IMR-90 (cell line): ENCODE measurements at regions not wholly inside any gene's neighbourhood (a gene's known extent, or its start where the extent isn't known, plus 50 kb on each side); places are given as distances from the start of the nearest gene placed in this dataset.
"Not testable (repeated sequence)": the region's sequence is repeated elsewhere in the genome, so short reads cannot be mapped to it uniquely, and the experiment has no call there.

ENCODE experiments used
- ATAC-seq: fragments of 200-7000 bp; cut with Tn5 transposase; 2 replicates; pipeline ENCODE4 v1.9.1; 2020; ENCODE audit warnings: low read depth, mild to moderate bottlenecking, moderate library complexity
- BruUV-seq: library from RNA; stranded (reverse); fragments of 400-500 nt; replicated peaks from 2 replicates; lab custom pipeline; 2021; lab: Mats Ljungman, UMichigan
- CTCF ChIA-PET: fragments of 300-600 bp; formaldehyde crosslinking; extraction: SDS; loops from one replicate; lab custom pipeline; 2021; ENCODE audit warnings: antibody characterized with exemption; lab: Yijun Ruan, JAX
- POLR2A ChIA-PET: fragments of 300-600 bp; sonication (Branson Sonifier 250); formaldehyde crosslinking; loops from one replicate; lab custom pipeline; 2022; ENCODE audit warnings: antibody characterized with exemption; ENCODE audit not compliant: unreplicated experiment; lab: Charles Lee
- DNase-seq: peaks from one replicate; pipeline ENCODE4 v3.0.0; 2013
- H2AFZ ChIP-seq: replicated peaks from 2 replicates; pipeline ENCODE3; 2013; ENCODE audit warnings: low read length, mild to moderate bottlenecking; ENCODE audit not compliant: poor library complexity
- H2AK5ac ChIP-seq: 2 replicates; pipeline ENCODE4 v1.6.1; 2013; ENCODE audit warnings: low read depth, low read length, inconsistent platforms
- H2AK9ac ChIP-seq: replicated peaks from 2 replicates; pipeline ENCODE3; 2013; ENCODE audit warnings: mild to moderate bottlenecking, low read depth, low read length, moderate library complexity; ENCODE audit not compliant: poor library complexity
- H2BK120ac ChIP-seq: 2 replicates; pipeline ENCODE4 v1.6.1; 2013; ENCODE audit warnings: low read depth, low read length, inconsistent platforms
- H2BK15ac ChIP-seq: 3 replicates; pipeline ENCODE4 v1.6.1; 2013; ENCODE audit warnings: low read depth, low read length, inconsistent platforms
- H2BK20ac ChIP-seq: 2 replicates; pipeline ENCODE4 v1.6.1; 2013; ENCODE audit warnings: low read depth, mild to moderate bottlenecking, inconsistent platforms, low read length, moderate library complexity
- H2BK5ac ChIP-seq: 2 replicates; pipeline ENCODE4 v1.6.1; 2013; ENCODE audit warnings: mild to moderate bottlenecking, low read depth, low read length, inconsistent platforms; ENCODE audit not compliant: poor library complexity, severe bottlenecking
- H3K14ac ChIP-seq: replicated peaks from 2 replicates; pipeline ENCODE4 v1.6.1; 2013; ENCODE audit warnings: low read depth, low read length, inconsistent platforms
- H3K18ac ChIP-seq: 2 replicates; pipeline ENCODE4 v1.6.1; 2013; ENCODE audit warnings: low read depth, low read length, control low read depth
- H3K23ac ChIP-seq: 2 replicates; pipeline ENCODE4 v1.6.1; 2013; ENCODE audit warnings: low read depth, low read length, inconsistent platforms
- H3K27ac ChIP-seq: 2 replicates; pipeline ENCODE4 v1.5.1; 2013; ENCODE audit warnings: mild to moderate bottlenecking, control low read depth, low read length; ENCODE audit not compliant: insufficient read depth
- H3K27me3 ChIP-seq: 2 replicates; pipeline ENCODE4 v1.6.1; 2013; ENCODE audit warnings: low read length; ENCODE audit not compliant: control insufficient read depth, insufficient read depth
- H3K36me3 ChIP-seq: 2 replicates; pipeline ENCODE4 v1.6.1; 2013; ENCODE audit warnings: low read length, mixed read lengths; ENCODE audit not compliant: control insufficient read depth, insufficient read depth
- H3K4ac ChIP-seq: 2 replicates; pipeline ENCODE4 v1.6.1; 2013; ENCODE audit warnings: low read depth, low read length, inconsistent platforms
- H3K4me1 ChIP-seq: 2 replicates; pipeline ENCODE4 v1.6.1; 2013; ENCODE audit warnings: low read length, mixed read lengths; ENCODE audit not compliant: control insufficient read depth, insufficient read depth
- H3K4me2 ChIP-seq: 2 replicates; pipeline ENCODE4 v1.6.1; 2013; ENCODE audit warnings: low read depth, mild to moderate bottlenecking, control low read depth, low read length, moderate library complexity
- H3K4me3 ChIP-seq: 2 replicates; pipeline ENCODE4 v1.5.1; 2013; ENCODE audit warnings: low read depth, mild to moderate bottlenecking, control low read depth, low read length, moderate library complexity; ENCODE audit not compliant: insufficient read depth
- H3K56ac ChIP-seq: 2 replicates; pipeline ENCODE4 v1.6.1; 2013; ENCODE audit warnings: low read length, inconsistent platforms; ENCODE audit not compliant: insufficient read depth; ENCODE audit errors: extremely low read depth
- H3K79me1 ChIP-seq, 2 experiments: 2 replicates each; pipeline ENCODE4 v1.6.1; 2013; ENCODE audit warnings: low read length in 2 of 2, inconsistent platforms in 1 of 2, low read depth in 1 of 2
- H3K9ac ChIP-seq: 2 replicates; pipeline ENCODE4 v1.6.1; 2013; ENCODE audit warnings: low read depth, low read length, control low read depth
- H3K9me1 ChIP-seq: 2 replicates; pipeline ENCODE4 v1.6.1; 2013; ENCODE audit warnings: low read length, inconsistent platforms; ENCODE audit not compliant: insufficient read depth
- H3K9me3 ChIP-seq: 2 replicates; pipeline ENCODE4 v1.6.1; 2013; ENCODE audit warnings: low read length; ENCODE audit not compliant: control insufficient read depth, insufficient read depth
- H4K20me1 ChIP-seq: 2 replicates; pipeline ENCODE4 v1.6.1; 2013; ENCODE audit warnings: low read length, inconsistent platforms; ENCODE audit not compliant: insufficient read depth
- H4K5ac ChIP-seq: 2 replicates; pipeline ENCODE4 v1.6.1; 2013; ENCODE audit warnings: mild to moderate bottlenecking, low read depth, low read length, control low read depth
- H4K8ac ChIP-seq, 2 experiments: 2 replicates each; pipeline ENCODE4 v1.6.1; 2013; ENCODE audit warnings: low read depth in 2 of 2, low read length in 2 of 2, control low read depth in 1 of 2, inconsistent platforms in 1 of 2
- H4K91ac ChIP-seq: 2 replicates; pipeline ENCODE4 v1.6.1; 2013; ENCODE audit warnings: low read depth, low read length, inconsistent platforms; ENCODE audit not compliant: insufficient read depth
- BHLHE40 ChIP-seq: fragments of 150-350 bp; IDR thresholded peaks from 2 replicates; pipeline ENCODE4 v1.6.1; 2016; ENCODE audit warnings: mild to moderate bottlenecking, low read depth, low read length
- WGBS, 2 experiments: methylation state at CpG; one replicate each; pipeline versions ENCODE4 v1.1.5 to v1.1.7; 2013; ENCODE audit warnings: missing lambda C conversion rate in 2 of 2; ENCODE audit not compliant: insufficient read length in 1 of 2; ENCODE audit errors: extremely low coverage in 2 of 2; 5-methylcytosine and 5-hydroxymethylcytosine counted together
- dilution Hi-C: fragments of 300-500 bp; cut with HindIII; formaldehyde crosslinking; loops from one replicate; pipeline ENCODE4 v1.14.3; 2018; ENCODE audit warnings: low sequenced_read_pairs; ENCODE audit not compliant: unreplicated experiment
- in situ Hi-C: fragments of 300-500 bp; cut with MboI; formaldehyde crosslinking; loops from 3 replicates; pipeline ENCODE4 v1.14.3; 2019; ENCODE audit warnings: low sequenced_read_pairs, inconsistent platforms, mixed read lengths
- intact Hi-C: fragments of 100-400 bp; cut with micrococcal nuclease; formaldehyde crosslinking; loops from 2 replicates; pipeline ENCODE4 v1.10.0; 2022

DNA sequence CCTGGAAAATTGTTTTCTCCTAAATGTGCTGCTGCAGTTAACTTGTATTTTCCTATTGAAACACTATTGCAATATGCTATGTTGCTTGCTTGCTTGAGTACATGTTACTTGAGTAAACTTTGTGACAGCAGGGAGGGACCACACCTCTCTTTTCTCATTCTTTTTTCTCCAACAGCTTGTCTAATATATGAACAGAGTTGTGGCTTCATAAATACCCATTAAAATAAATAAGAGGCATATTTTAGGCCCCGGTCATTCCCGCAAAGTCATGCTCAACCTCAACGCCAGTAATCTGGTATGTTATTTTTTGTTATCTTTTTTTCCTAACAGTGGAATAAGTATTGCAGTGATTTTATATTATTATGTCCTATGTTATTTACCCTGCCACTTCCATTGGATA is 2408.6 kb downstream of the ARAP2 start:
- peak overlapping the region; percentile 57; the same call in 1 of the 2 replicates for H3K4me2 ChIP-seq
- H3K4me1 ChIP-seq, H2AK9ac ChIP-seq, H2BK15ac ChIP-seq, H4K20me1 ChIP-seq, dilution Hi-C loops, H4K91ac ChIP-seq, H3K23ac ChIP-seq, H2AFZ ChIP-seq, POLR2A ChIA-PET, CTCF ChIA-PET, in situ Hi-C loops, H2AK5ac ChIP-seq, BruUV-seq, H3K56ac ChIP-seq, H3K36me3 ChIP-seq, H3K9ac ChIP-seq, H3K9me1 ChIP-seq, H4K8ac ChIP-seq, H3K9me3 ChIP-seq, H3K14ac ChIP-seq, H3K27me3 ChIP-seq, H3K4me3 ChIP-seq, H4K5ac ChIP-seq, H3K27ac ChIP-seq, H3K79me1 ChIP-seq, H3K4ac ChIP-seq: not testable (repeated sequence)
- H2BK5ac ChIP-seq, result peak overlapping the region; percentile 55
- intact Hi-C loops, result loop anchor here (10.0 kb wide), 1 partner anchor 349 kb away; no protein-coding TSS in a partner anchor
- DNase-seq (peak; percentile 73), ATAC-seq (peak; percentile 85)
- peak overlapping the region; percentile 57; the same call in 1 of the 2 replicates for H2BK20ac ChIP-seq
- WGBS, 2 experiments, result no CpG with 5 or more reads among the region's 3 CpGs
- peak; percentile 85 for TF ChIP-seq BHLHE40
- H2BK120ac ChIP-seq, result peak overlapping the region; percentile 63; the same call in 1 of the 2 replicates
- peak overlapping the region; percentile 59; the same call in 1 of the 2 replicates for H3K18ac ChIP-seq
